SJSA1 (cell line): ENCODE measurements at regions not wholly inside any gene's neighbourhood (a gene's known extent, or its start where the extent isn't known, plus 50 kb on each side); places are given as distances from the start of the nearest gene placed in this dataset.

Experiments used
- DNase-seq, 2 experiments: peaks; one replicate each; pipeline ENCODE4 v3.0.0-alpha.2; 2015 to 2020; ENCODE audit warnings: low spot score in 2 of 2, low read depth in 1 of 2
- H3K27ac ChIP-seq: fragments of 250-450 bp; sonication (Bioruptor Pico); 2 replicates; pipeline ENCODE4 v1.5.1; 2020; ENCODE audit warnings: mild to moderate bottlenecking, moderate library complexity
- H3K27me3 ChIP-seq: fragments of 250-450 bp; sonication (Bioruptor Pico); replicated peaks from 2 replicates; pipeline ENCODE4 v1.5.1; 2020; ENCODE audit warnings: mild to moderate bottlenecking, moderate library complexity
- H3K36me3 ChIP-seq: fragments of 250-450 bp; sonication (Bioruptor Pico); 2 replicates; pipeline ENCODE4 v1.5.1; 2020; ENCODE audit warnings: mild to moderate bottlenecking
- H3K4me1 ChIP-seq: fragments of 250-450 bp; sonication (Bioruptor Pico); replicated peaks from 2 replicates; pipeline ENCODE4 v1.6.1; 2021; ENCODE audit warnings: mild to moderate bottlenecking
- H3K4me3 ChIP-seq: fragments of 250-450 bp; sonication (Bioruptor Pico); 2 replicates; pipeline ENCODE4 v1.5.1; 2020; ENCODE audit warnings: mild to moderate bottlenecking
- H3K9me3 ChIP-seq: fragments of 250-450 bp; sonication (Bioruptor Pico); replicated peaks from 2 replicates; pipeline ENCODE4 v1.5.1; 2020; ENCODE audit warnings: mild to moderate bottlenecking

- H3K36me3 ChIP-seq = no peaks in the 10 kb centered on the region
- no peaks in the 10 kb centered on the region for H3K27me3 ChIP-seq
- no peak overlapping the region for H3K4me3 ChIP-seq
Observed at GRCh38 chr5:2181557-2181956, 298.8 kb upstream of the IRX4 start.

GRCh38 chr5:2181149-2181548 lies 298.4 kb upstream of the IRX4 start:
- no peaks in the 10 kb centered on the region for H3K27me3 ChIP-seq
- peaks cover 34% of the 10 kb centered on the region for H3K9me3 ChIP-seq
- no peaks in the 10 kb centered on the region for H3K36me3 ChIP-seq
- no peak overlapping the region for H3K4me3 ChIP-seq
- H3K27ac ChIP-seq = no peak overlapping the region
- no peak for DNase-seq
- H3K4me1 ChIP-seq = no peaks in the 10 kb centered on the region

More at GRCh38 chr5:2181557-2181956, 298.8 kb upstream of the IRX4 start:
- Histone ChIP-seq H3K9me3 (peaks cover 38% of the 10 kb centered on the region), H3K27ac (no peak overlapping the region), H3K4me1 (no peaks in the 10 kb centered on the region)
- no peak for DNase-seq

- Histone ChIP-seq H3K9me3 (peaks cover 32% of the 10 kb centered on the region), H3K4me3 (no peak overlapping the region)
Observed at GRCh38 chr5:2180456-2180855, 297.7 kb upstream of the IRX4 start.

GRCh38 chr5:2179861-2180260 lies 297.1 kb upstream of the IRX4 start:
- no peaks in the 10 kb centered on the region for H3K4me1 ChIP-seq
- H3K9me3 ChIP-seq = peaks cover 32% of the 10 kb centered on the region
- no peaks in the 10 kb centered on the region; the same call in 1 of the 2 replicates for H3K27me3 ChIP-seq
- no peak overlapping the region for H3K4me3 ChIP-seq
- H3K36me3 ChIP-seq = no peaks in the 10 kb centered on the region
- no peak for DNase-seq
- no peak overlapping the region for H3K27ac ChIP-seq

More at GRCh38 chr5:2180456-2180855, 297.7 kb upstream of the IRX4 start:
- no peak for DNase-seq
- H3K4me1 ChIP-seq = no peaks in the 10 kb centered on the region
- H3K27me3 ChIP-seq = no peaks in the 10 kb centered on the region; the same call in 1 of the 2 replicates
- no peaks in the 10 kb centered on the region for H3K36me3 ChIP-seq
- H3K27ac ChIP-seq = no peak overlapping the region

GRCh38 chr5:2178528-2178927 lies 295.8 kb upstream of the IRX4 start:
- no peak for DNase-seq
- no peak overlapping the region for H3K4me3 ChIP-seq
- H3K9me3 ChIP-seq = peaks cover 27% of the 10 kb centered on the region
- no peaks in the 10 kb centered on the region; the same call in 1 of the 2 replicates for H3K27me3 ChIP-seq
- H3K36me3 ChIP-seq = no peaks in the 10 kb centered on the region
- no peaks in the 10 kb centered on the region for H3K4me1 ChIP-seq
- H3K27ac ChIP-seq = no peak overlapping the region

GRCh38 chr5:2178071-2178477 lies 295.3 kb upstream of the IRX4 start:
- Histone ChIP-seq H3K4me1 (no peaks in the 10 kb centered on the region), H3K27me3 (no peaks in the 10 kb centered on the region; the same call in 1 of the 2 replicates), H3K9me3 (peaks cover 27% of the 10 kb centered on the region), H3K27ac (no peak overlapping the region), H3K36me3 (no peaks in the 10 kb centered on the region), H3K4me3 (no peak overlapping the region)
- DNase-seq = no peak

GRCh38 chr5:2177244-2177643 lies 294.5 kb upstream of the IRX4 start:
- no peak for DNase-seq
- no peaks in the 10 kb centered on the region for H3K4me1 ChIP-seq
- no peak overlapping the region for H3K27ac ChIP-seq
- peaks cover 27% of the 10 kb centered on the region for H3K9me3 ChIP-seq
- no peaks in the 10 kb centered on the region; the same call in 1 of the 2 replicates for H3K27me3 ChIP-seq
- H3K4me3 ChIP-seq = no peak overlapping the region
- no peaks in the 10 kb centered on the region for H3K36me3 ChIP-seq

GRCh38 chr5:2176581-2176980 lies 293.9 kb upstream of the IRX4 start:
- H3K4me3 ChIP-seq = no peak overlapping the region
- no peak overlapping the region for H3K27ac ChIP-seq
- no peak for DNase-seq
- peaks cover 20% of the 10 kb centered on the region for H3K9me3 ChIP-seq
- no peaks in the 10 kb centered on the region; the same call in 1 of the 2 replicates for H3K27me3 ChIP-seq
- H3K4me1 ChIP-seq = no peaks in the 10 kb centered on the region
- H3K36me3 ChIP-seq = no peaks in the 10 kb centered on the region

- Histone ChIP-seq H3K4me3 (no peak overlapping the region), H3K4me1 (no peaks in the 10 kb centered on the region), H3K27me3 (no peaks in the 10 kb centered on the region; the same call in 1 of the 2 replicates), H3K9me3 (peaks cover 19% of the 10 kb centered on the region), H3K36me3 (no peaks in the 10 kb centered on the region), H3K27ac (no peak overlapping the region)
- DNase-seq = no peak
Observed at GRCh38 chr5:2175842-2176404, 293.2 kb upstream of the IRX4 start.

GRCh38 chr5:2175041-2175440 lies 292.3 kb upstream of the IRX4 start:
- Histone ChIP-seq H3K4me3 (no peak overlapping the region), H3K4me1 (no peaks in the 10 kb centered on the region), H3K27me3 (no peaks in the 10 kb centered on the region; the same call in 1 of the 2 replicates), H3K9me3 (peaks cover 12% of the 10 kb centered on the region; the same call in 1 of the 2 replicates), H3K36me3 (no peaks in the 10 kb centered on the region), H3K27ac (no peak overlapping the region)
- DNase-seq = no peak

- no peaks in the 10 kb centered on the region; the same call in 1 of the 2 replicates for H3K27me3 ChIP-seq
Observed at GRCh38 chr5:2174538-2174937, 291.8 kb upstream of the IRX4 start.

GRCh38 chr5:2173151-2173834 lies 290.6 kb upstream of the IRX4 start:
- no peak overlapping the region for H3K27ac ChIP-seq
- no peaks in the 10 kb centered on the region for H3K4me1 ChIP-seq
- no peaks in the 10 kb centered on the region; the same call in 1 of the 2 replicates for H3K27me3 ChIP-seq
- H3K36me3 ChIP-seq = no peaks in the 10 kb centered on the region
- no peak overlapping the region for H3K4me3 ChIP-seq
- no peak for DNase-seq
- H3K9me3 ChIP-seq = peaks cover 4% of the 10 kb centered on the region; the same call in 1 of the 2 replicates

More at GRCh38 chr5:2174538-2174937, 291.8 kb upstream of the IRX4 start:
- DNase-seq = no peak
- no peak overlapping the region for H3K27ac ChIP-seq
- no peaks in the 10 kb centered on the region for H3K36me3 ChIP-seq
- H3K9me3 ChIP-seq = peaks cover 9% of the 10 kb centered on the region; the same call in 1 of the 2 replicates
- no peaks in the 10 kb centered on the region for H3K4me1 ChIP-seq
- no peak overlapping the region for H3K4me3 ChIP-seq

- Histone ChIP-seq H3K27ac (no peak overlapping the region), H3K27me3 (no peaks in the 10 kb centered on the region; the same call in 1 of the 2 replicates), H3K4me3 (no peak overlapping the region), H3K36me3 (no peaks in the 10 kb centered on the region), H3K9me3 (no peaks in the 10 kb centered on the region; the same call in 1 of the 2 replicates), H3K4me1 (no peaks in the 10 kb centered on the region)
- no peak for DNase-seq
Observed at GRCh38 chr5:2172471-2172870, 289.7 kb upstream of the IRX4 start.

GRCh38 chr5:2170761-2171160 lies 288.0 kb upstream of the IRX4 start:
- Histone ChIP-seq H3K27ac (no peak overlapping the region), H3K4me1 (no peaks in the 10 kb centered on the region), H3K4me3 (no peak overlapping the region), H3K27me3 (no peaks in the 10 kb centered on the region; the same call in 1 of the 2 replicates), H3K36me3 (no peaks in the 10 kb centered on the region), H3K9me3 (peaks cover 3% of the 10 kb centered on the region; the same call in 1 of the 2 replicates)
- no peak for DNase-seq
